Choroid plexus epithelial cell (primary cell): ENCODE measurements at regions not wholly inside any gene's neighbourhood (a gene's known extent, or its start where the extent isn't known, plus 50 kb on each side); places are given as distances from the start of the nearest gene placed in this dataset.
A peak's percentile ranks its signal among the peaks of the same experiment; 100 is the strongest.

Experiments used
- DNase-seq: peaks from one replicate; pipeline ENCODE4 v3.0.0-alpha.2; 2010; ENCODE audit warnings: low read depth
- H3K4me3 ChIP-seq: 2 replicates; pipeline ENCODE4 v1.5.1; 2011; ENCODE audit warnings: low read depth, mild to moderate bottlenecking, control low read depth, low read length, moderate library complexity
- TF ChIP-seq, protein P1 (sequence below): conservative IDR thresholded peaks from 2 replicates; pipeline ENCODE4 v1.5.1; 2011; ENCODE audit warnings: low read depth, mild to moderate bottlenecking, control low read depth, inconsistent platforms, low read length, moderate library complexity

DNA sequence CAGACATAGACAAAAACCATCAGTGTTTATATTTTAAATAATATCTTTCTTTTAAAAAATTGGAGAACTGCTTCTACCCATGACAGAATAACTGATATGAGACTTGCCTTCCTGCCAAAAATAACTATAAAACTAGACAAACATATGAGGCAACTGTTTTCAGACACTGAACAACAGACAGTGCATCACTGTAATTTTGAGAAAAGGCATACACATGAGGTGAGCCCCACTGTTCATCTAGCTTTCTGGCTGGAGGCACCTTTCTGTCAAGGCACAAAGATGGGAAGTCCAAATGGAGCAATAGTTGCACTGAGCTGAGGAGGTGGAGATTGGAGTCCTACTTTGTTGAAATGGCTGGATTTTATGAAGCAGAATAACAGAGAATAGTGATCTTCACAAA lies 71.9 kb upstream of the ZNF507 start:
- DNase-seq, result no peak
- TF ChIP-seq, protein P1, sequence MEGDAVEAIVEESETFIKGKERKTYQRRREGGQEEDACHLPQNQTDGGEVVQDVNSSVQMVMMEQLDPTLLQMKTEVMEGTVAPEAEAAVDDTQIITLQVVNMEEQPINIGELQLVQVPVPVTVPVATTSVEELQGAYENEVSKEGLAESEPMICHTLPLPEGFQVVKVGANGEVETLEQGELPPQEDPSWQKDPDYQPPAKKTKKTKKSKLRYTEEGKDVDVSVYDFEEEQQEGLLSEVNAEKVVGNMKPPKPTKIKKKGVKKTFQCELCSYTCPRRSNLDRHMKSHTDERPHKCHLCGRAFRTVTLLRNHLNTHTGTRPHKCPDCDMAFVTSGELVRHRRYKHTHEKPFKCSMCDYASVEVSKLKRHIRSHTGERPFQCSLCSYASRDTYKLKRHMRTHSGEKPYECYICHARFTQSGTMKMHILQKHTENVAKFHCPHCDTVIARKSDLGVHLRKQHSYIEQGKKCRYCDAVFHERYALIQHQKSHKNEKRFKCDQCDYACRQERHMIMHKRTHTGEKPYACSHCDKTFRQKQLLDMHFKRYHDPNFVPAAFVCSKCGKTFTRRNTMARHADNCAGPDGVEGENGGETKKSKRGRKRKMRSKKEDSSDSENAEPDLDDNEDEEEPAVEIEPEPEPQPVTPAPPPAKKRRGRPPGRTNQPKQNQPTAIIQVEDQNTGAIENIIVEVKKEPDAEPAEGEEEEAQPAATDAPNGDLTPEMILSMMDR, result no peak
- H3K4me3 ChIP-seq, result no peak overlapping the region

DNA sequence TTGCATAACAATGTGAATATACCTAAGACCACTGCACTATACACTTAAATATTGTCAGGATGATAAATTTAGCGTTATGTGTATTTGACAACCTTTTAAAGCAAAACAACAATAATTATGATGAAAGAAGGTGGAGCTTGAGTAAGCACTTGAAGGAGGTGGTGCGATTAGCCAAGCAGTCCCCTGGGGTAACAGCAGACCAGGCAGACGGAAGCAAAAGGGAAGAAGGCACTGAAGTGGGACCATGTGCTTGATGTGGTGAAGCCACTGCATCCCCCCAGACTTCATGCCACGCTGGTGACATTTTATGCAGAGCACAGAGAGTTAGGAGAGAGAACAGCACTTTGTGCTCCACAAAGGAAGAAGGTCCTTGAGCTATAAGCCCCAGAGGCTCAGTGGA lies 58.3 kb upstream of the ZNF507 start:
- H3K4me3 ChIP-seq, result no peak overlapping the region
- no peak for DNase-seq
- TF ChIP-seq, protein P1, result no peak

DNA sequence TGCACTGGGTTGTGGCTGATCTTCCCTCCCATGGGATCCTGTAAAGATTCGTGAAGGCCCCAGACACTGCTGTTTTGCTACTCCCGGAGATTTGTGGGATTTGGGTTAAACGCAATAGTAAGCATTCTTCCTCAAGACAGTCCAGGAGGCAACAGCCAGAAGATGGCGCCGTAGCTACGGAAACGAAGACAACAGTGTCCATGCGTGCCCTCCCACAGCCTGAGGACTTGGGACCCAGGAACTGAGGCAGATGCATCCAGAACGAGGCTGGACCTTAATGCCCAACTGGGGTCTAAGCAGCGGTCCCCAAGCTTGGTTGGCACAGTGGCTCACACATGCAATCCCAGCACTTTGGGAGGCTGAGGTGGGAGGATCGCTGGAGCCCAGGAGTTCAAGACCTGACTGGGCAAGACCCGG lies 57.6 kb upstream of the ZNF507 start:
- TF ChIP-seq, protein P1, result peak; percentile 78
- DNase-seq, result peak; percentile 85
- H3K4me3 ChIP-seq, result peak overlapping the region; percentile 20

- TF ChIP-seq, protein P1, result no peak
- no peak overlapping the region for H3K4me3 ChIP-seq
- DNase-seq, result no peak
Measured at GRCh38 chr19:32289566-32290210, 55.7 kb upstream of the ZNF507 start.

- no peak overlapping the region for H3K4me3 ChIP-seq
- TF ChIP-seq, protein P1, result no peak
- no peak for DNase-seq
Measured at GRCh38 chr19:32291876-32292275, 53.5 kb upstream of the ZNF507 start.

DNA sequence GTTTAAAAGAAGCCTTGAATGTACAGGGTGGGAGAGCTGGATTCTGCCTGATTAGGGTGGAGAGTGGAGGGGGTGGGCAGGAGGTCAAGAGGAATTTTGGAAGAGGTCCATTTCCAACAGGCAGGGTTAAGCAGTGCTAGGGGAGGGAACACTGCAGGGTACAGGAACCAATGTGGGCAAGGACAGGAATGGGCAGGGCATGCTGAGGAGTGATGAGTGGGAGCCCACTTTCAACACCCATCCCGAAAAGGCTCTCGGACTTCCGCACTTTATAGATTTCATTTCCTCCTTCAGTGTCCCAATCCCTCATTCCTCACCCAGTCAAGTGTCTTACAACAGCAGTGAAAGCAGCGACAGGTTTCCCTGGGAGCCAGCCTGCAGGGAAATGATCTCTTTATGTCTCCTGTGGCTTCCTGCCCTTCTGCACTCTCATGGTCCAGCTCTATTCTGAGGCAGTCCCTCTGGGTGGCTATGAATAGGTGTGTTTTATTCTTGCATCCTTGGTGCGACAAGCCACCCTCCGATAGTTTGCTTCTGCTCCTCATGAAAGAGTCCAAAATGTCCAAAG lies 50.5 kb upstream of the ZNF507 start:
- no peak for DNase-seq
- H3K4me3 ChIP-seq, result no peak overlapping the region
- TF ChIP-seq, protein P1, result no peak
